Coronary artery (tissue), 2 donors: ENCODE measurements at regions not wholly inside any gene's neighbourhood (a gene's known extent, or its start where the extent isn't known, plus 50 kb on each side); places are given as distances from the start of the nearest gene placed in this dataset.
"Not testable (repeated sequence)": the region's sequence is repeated elsewhere in the genome, so short reads cannot be mapped to it uniquely, and the experiment has no call there.

Experiments
- DNase-seq: peaks from one replicate; pipeline ENCODE4 v3.0.0-alpha.2; 2017; ENCODE audit warnings: low spot score
- H3K27ac ChIP-seq, 2 donors: fragments of 200-600 bp; sonication (generic); one replicate each; pipeline ENCODE4 v1.5.1; 2016 to 2019
- H3K4me3 ChIP-seq: fragments of 200-600 bp; sonication (generic); 2 replicates; pipeline ENCODE4 v1.5.1; 2016; ENCODE audit warnings: mild to moderate bottlenecking, moderate library complexity
- TF ChIP-seq, protein P1 (sequence below): fragments of 200-600 bp; sonication (generic); IDR thresholded peaks from one replicate; pipeline ENCODE4 v1.5.1; 2019; ENCODE audit warnings: antibody characterized with exemption

DNA sequence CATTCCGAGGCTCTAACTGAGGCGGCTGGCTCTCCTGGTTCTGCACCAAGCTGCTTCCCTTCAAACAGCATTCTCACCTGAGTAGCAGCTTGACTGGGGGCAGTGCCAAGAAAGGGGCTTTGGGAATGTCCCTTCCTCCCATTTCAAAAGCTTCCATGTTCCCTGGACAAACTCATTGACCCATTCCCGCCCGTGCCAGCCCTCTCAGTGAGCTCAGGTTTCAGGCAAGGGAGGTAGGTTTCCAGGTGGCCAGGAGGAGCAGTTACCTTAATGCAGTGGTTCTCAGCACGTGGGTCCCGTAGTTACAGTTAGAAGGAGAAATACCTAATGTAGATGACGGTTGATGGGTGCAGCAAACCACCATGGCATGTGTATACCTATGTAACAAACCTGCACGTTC, 135.2 kb downstream of the ELOVL4 start:
- TF ChIP-seq, protein P1, sequence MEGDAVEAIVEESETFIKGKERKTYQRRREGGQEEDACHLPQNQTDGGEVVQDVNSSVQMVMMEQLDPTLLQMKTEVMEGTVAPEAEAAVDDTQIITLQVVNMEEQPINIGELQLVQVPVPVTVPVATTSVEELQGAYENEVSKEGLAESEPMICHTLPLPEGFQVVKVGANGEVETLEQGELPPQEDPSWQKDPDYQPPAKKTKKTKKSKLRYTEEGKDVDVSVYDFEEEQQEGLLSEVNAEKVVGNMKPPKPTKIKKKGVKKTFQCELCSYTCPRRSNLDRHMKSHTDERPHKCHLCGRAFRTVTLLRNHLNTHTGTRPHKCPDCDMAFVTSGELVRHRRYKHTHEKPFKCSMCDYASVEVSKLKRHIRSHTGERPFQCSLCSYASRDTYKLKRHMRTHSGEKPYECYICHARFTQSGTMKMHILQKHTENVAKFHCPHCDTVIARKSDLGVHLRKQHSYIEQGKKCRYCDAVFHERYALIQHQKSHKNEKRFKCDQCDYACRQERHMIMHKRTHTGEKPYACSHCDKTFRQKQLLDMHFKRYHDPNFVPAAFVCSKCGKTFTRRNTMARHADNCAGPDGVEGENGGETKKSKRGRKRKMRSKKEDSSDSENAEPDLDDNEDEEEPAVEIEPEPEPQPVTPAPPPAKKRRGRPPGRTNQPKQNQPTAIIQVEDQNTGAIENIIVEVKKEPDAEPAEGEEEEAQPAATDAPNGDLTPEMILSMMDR, result no peak
- H3K4me3 ChIP-seq, result no peak overlapping the region
- DNase-seq, result no peak
- no peak overlapping the region for H3K27ac ChIP-seq

DNA sequence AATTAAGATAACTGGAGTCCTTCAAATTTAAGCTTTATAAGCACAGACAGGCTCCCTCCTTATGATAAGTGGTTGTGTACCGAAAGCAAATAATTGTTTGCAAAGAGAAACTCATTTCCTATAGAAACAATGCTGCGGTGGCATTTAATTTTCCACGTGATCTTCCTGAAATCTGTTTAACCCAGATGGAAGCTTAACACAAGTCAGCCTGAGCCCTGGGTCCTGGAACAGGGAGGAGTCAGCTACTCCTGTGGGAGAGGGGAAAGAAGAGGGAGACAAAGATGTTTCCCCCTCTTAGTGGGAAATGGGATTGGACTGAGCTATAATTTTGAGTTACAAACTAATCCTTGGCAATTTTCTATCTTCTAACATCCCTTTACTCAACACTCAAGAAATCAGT, 136.5 kb downstream of the ELOVL4 start:
- DNase-seq, result no peak
- TF ChIP-seq, protein P1, result no peak
- H3K27ac ChIP-seq, result no peak overlapping the region

DNA sequence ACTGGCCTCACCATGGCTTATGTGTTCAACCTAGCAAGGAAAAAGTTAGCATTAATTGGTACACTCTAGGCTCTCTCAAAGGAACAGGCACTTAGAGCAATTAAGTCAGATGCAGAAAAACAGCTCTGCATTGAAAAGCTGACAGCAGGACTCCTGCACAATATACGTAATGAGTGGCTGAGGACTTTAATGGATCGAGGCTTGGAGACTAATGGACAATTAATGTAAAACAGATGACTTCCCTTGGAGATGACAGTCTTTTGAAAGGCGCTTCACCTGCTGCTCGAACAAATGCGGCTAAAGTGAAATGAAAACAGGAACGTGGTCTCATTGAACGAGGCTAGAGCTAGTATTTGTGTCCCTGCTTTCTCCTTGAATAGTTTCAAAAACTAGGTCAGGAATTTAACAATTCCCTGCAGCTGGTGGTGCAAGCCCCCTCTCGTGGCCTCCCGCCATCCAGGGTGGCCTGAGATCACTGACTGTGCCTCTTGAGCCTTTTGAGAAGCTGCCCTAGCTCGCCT, 137.1 kb downstream of the ELOVL4 start:
- TF ChIP-seq, protein P1, result no peak
- Histone ChIP-seq H3K4me3 (no peak overlapping the region), H3K27ac (no peak overlapping the region)
- DNase-seq, result no peak

More for the DNA sequence above, 136.5 kb downstream of the ELOVL4 start:
- no peak overlapping the region for H3K4me3 ChIP-seq

DNA sequence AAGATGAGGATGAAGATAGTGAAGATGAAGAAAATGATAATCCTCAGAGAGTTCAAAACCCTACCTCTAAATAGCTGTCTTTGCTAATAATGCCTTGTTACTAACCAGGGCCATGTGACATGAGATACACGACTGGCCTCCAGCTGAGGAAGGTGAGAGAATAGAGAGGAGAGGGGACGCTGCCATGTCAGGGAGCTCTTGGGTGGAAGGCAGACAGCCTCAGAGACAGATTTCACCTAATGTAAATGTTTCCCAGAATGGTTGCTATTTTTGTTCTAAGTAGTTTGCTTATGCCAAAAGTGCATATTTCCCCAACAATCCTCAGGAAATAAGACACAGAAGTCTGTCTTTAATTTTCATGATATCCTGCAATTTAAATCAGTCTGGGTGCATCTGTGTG, 138.4 kb downstream of the ELOVL4 start:
- no peak for DNase-seq
- H3K4me3 ChIP-seq, result no peak overlapping the region
- H3K27ac ChIP-seq, result no peak overlapping the region

DNA sequence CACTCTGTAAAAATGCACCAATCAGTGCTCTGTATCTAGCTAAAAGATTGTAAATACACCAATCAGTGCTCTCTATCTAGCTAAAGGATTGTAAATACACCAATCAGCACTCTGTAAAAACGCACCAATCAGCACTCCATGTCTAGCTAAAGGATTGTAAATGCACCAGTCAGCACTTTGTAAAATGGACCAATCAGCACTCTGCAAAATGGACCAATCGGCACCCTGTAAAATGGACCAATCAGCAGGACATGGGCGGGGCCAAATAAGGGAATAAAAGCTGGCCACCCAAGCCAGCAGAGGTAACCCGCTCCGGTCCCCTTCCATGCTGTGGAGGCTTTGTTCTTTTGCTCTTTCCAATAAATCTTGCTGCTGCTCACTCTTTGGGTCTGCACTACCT, 140.7 kb downstream of the ELOVL4 start:
- not testable (repeated sequence) for DNase-seq

More for the DNA sequence above, 138.4 kb downstream of the ELOVL4 start:
- TF ChIP-seq, protein P1, result no peak

DNA sequence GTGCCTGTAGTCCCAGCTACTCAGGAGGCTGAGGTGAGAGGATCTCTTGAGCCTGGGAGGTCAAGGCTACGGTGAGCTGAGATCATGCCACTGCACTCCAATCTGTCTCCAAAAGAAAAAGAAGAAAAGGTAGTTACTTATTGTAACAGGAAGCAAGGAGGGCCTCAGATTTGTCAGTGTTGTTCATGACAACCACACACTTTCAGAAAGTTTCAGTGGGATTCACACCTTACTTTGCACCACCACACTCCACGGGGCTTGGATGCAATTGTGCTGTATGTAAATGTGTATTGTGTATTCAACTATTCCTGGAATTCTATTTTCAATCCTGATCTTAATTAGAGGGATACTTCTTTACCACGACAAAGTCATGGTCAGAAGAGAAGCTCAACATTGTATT, 142.6 kb downstream of the ELOVL4 start:
- no peak for DNase-seq
- no peak overlapping the region for H3K4me3 ChIP-seq
- TF ChIP-seq, protein P1, result no peak
- H3K27ac ChIP-seq, result no peak overlapping the region

More for the DNA sequence above, 140.7 kb downstream of the ELOVL4 start:
- H3K27ac ChIP-seq, H3K4me3 ChIP-seq: not testable (repeated sequence)

DNA sequence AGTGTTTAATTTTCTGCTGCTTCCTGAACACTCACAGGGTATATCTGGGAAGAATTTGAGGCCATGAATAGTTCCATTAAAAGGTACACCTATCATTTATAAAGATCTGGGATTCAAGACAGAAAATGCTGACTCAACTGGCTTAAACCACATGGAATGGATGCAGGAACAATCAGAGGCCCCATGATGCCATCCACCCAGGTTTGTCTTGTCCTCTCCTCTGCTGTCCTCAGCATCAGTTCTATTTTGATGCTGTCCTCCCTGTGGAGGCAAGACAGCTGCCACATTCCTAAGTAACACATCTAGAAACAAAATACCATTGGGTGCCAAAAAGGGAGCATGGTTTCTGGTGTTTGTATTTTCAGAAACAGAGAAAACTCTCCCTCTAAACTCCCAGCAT, 143.4 kb downstream of the ELOVL4 start:
- DNase-seq, result no peak
- Histone ChIP-seq H3K4me3 (no peak overlapping the region), H3K27ac (no peak overlapping the region)
- TF ChIP-seq, protein P1, result no peak
